Immature natural killer cell (primary cell): ENCODE measurements at regions not wholly inside any gene's neighbourhood (a gene's known extent, or its start where the extent isn't known, plus 50 kb on each side); places are given as distances from the start of the nearest gene placed in this dataset.

Source experiments
- DNase-seq, 3 donors: peaks; one replicate each; pipeline ENCODE4 v3.0.0; 2022; ENCODE audit warnings: mixed read lengths in 1 of 3
- H3K27ac Mint-ChIP-seq, 6 donors: one replicate each; pipeline ENCODE4 v1.8.0; 2020; ENCODE audit warnings: mixed read lengths in 6 of 6, mild to moderate bottlenecking in 5 of 6, inconsistent platforms in 4 of 6, moderate library complexity in 3 of 6
- H3K27me3 Mint-ChIP-seq, 3 donors: one replicate each; pipeline ENCODE4 v1.8.0; 2020 to 2021; ENCODE audit warnings: low read depth in 3 of 3, mild to moderate bottlenecking in 3 of 3, mixed read lengths in 3 of 3, moderate library complexity in 3 of 3, inconsistent platforms in 1 of 3
- H3K36me3 Mint-ChIP-seq, 3 donors: one replicate each; pipeline ENCODE4 v1.8.0; 2020; ENCODE audit warnings: mixed read lengths in 3 of 3, inconsistent platforms in 2 of 3, mild to moderate bottlenecking in 2 of 3
- H3K4me1 Mint-ChIP-seq, 2 donors: one replicate each; pipeline ENCODE4 v1.8.0; 2020; ENCODE audit warnings: inconsistent platforms in 2 of 2, mild to moderate bottlenecking in 2 of 2, mixed read lengths in 2 of 2, moderate library complexity in 1 of 2
- H3K4me3 Mint-ChIP-seq, 5 donors: one replicate each; pipeline ENCODE4 v1.8.0; 2020; ENCODE audit warnings: mild to moderate bottlenecking in 5 of 5, mixed read lengths in 5 of 5, inconsistent platforms in 3 of 5, moderate library complexity in 3 of 5
- H3K9me3 Mint-ChIP-seq, 6 donors: one replicate each; pipeline ENCODE4 v1.8.0; 2020; ENCODE audit warnings: mild to moderate bottlenecking in 6 of 6, mixed read lengths in 6 of 6, inconsistent platforms in 4 of 6, moderate library complexity in 3 of 6

GRCh38 chr17:77853191-77853977 lies 105.1 kb upstream of the TNRC6C start:
- H3K4me1 Mint-ChIP-seq, result peaks cover 19 to 31% of the 10 kb centered on the region in 2 donors
- H3K27me3 Mint-ChIP-seq, result peaks cover 0 to 2% (median under 1%) of the 10 kb centered on the region in 3 donors
- no peak overlapping the region for H3K4me3 Mint-ChIP-seq
- no peak overlapping the region for H3K27ac Mint-ChIP-seq
- no peak for DNase-seq
- no peaks in the 10 kb centered on the region for H3K36me3 Mint-ChIP-seq
- H3K9me3 Mint-ChIP-seq, result no peaks in the 10 kb centered on the region

GRCh38 chr17:77854083-77854758 lies 104.3 kb upstream of the TNRC6C start:
- DNase-seq, result no peak
- Mint-ChIP-seq H3K4me1 (peaks cover 19 to 31% of the 10 kb centered on the region in 2 donors), H3K36me3 (no peaks in the 10 kb centered on the region), H3K27me3 (peaks cover 2 to 3% (median 3%) of the 10 kb centered on the region in 3 donors), H3K27ac (peak overlapping the region in 1 of 6 donors; percentile 43), H3K9me3 (no peaks in the 10 kb centered on the region), H3K4me3 (no peak overlapping the region)

- Mint-ChIP-seq H3K36me3 (no peaks in the 10 kb centered on the region), H3K9me3 (no peaks in the 10 kb centered on the region), H3K27me3 (peaks cover 2 to 3% (median 3%) of the 10 kb centered on the region in 3 donors), H3K4me3 (no peak overlapping the region), H3K4me1 (peaks cover 19 to 31% of the 10 kb centered on the region in 2 donors), H3K27ac (peak overlapping the region in 3 of 6 donors; percentile 7 to 75 (median 58))
- no peak for DNase-seq
Observed at GRCh38 chr17:77854759-77855745, 103.5 kb upstream of the TNRC6C start.

- peaks cover 2 to 6% (median 3%) of the 10 kb centered on the region in 3 donors for H3K27me3 Mint-ChIP-seq
- no peak overlapping the region for H3K4me3 Mint-ChIP-seq
- H3K9me3 Mint-ChIP-seq, result no peaks in the 10 kb centered on the region
- peaks cover 23 to 43% of the 10 kb centered on the region in 2 donors for H3K4me1 Mint-ChIP-seq
- H3K36me3 Mint-ChIP-seq, result peaks cover 0 to 4% (median 0%) of the 10 kb centered on the region in 3 donors
- peak in 1 of 3 donors; percentile 30 for DNase-seq
- H3K27ac Mint-ChIP-seq, result peak overlapping the region in 1 of 6 donors; percentile 56
Observed at GRCh38 chr17:77856551-77857305, 101.8 kb upstream of the TNRC6C start.

DNA sequence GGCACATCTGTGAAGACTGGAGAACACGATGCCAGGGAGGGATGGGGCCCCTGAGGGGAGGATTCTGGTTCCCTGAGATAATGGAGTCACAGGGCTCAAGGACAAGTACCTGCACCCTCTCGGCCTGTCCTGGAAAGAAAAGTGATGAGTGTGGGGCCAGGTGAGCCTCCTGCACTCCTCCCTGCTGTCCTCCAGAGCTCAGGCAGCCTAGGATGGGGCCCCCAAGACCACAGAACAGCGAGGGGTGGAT lies 101.3 kb upstream of the TNRC6C start:
- peaks cover 2 to 6% (median 3%) of the 10 kb centered on the region in 3 donors for H3K27me3 Mint-ChIP-seq
- no peaks in the 10 kb centered on the region for H3K9me3 Mint-ChIP-seq
- DNase-seq, result no peak
- peak overlapping the region in 1 of 6 donors; percentile 30 for H3K27ac Mint-ChIP-seq
- H3K4me1 Mint-ChIP-seq, result peaks cover 26 to 48% of the 10 kb centered on the region in 2 donors
- peaks cover 0 to 4% (median 0%) of the 10 kb centered on the region in 3 donors for H3K36me3 Mint-ChIP-seq
- H3K4me3 Mint-ChIP-seq, result no peak overlapping the region

DNA sequence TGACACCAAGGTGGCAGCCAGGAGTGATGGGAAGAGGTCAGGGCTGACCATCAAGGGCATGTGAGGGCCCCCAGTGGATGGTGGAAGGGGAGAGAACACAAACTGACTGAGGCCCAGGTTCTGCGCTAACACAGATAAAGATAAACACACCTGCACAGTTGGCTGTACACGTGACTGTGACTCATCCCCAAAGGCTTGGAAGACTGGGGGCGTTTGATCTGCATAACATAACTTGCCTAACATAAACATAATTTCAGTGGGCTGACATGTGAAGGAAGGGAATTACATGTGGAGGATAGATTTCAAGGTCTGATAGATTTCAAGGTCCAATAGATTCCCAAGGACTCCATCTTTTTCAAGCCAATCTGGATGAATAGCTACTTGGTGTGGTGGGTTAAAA lies 100.9 kb upstream of the TNRC6C start:
- Mint-ChIP-seq H3K27ac (peak overlapping the region in 2 of 6 donors; percentile 21 to 64), H3K27me3 (peaks cover 2 to 7% (median 3%) of the 10 kb centered on the region in 3 donors), H3K4me1 (peaks cover 30 to 52% of the 10 kb centered on the region in 2 donors), H3K9me3 (no peaks in the 10 kb centered on the region), H3K4me3 (no peak overlapping the region), H3K36me3 (peaks cover 0 to 4% (median 0%) of the 10 kb centered on the region in 3 donors)
- no peak for DNase-seq

- H3K4me1 Mint-ChIP-seq, result peaks cover 38 to 61% of the 10 kb centered on the region in 2 donors
- peak overlapping the region in 2 of 6 donors; percentile 18 to 54 for H3K27ac Mint-ChIP-seq
- H3K36me3 Mint-ChIP-seq, result peaks cover 0 to 4% (median 0%) of the 10 kb centered on the region in 3 donors
- H3K9me3 Mint-ChIP-seq, result no peaks in the 10 kb centered on the region
- DNase-seq, result no peak
- peaks cover 2 to 9% (median 3%) of the 10 kb centered on the region in 3 donors for H3K27me3 Mint-ChIP-seq
- H3K4me3 Mint-ChIP-seq, result peak overlapping the region in 1 of 5 donors; percentile 47
Observed at GRCh38 chr17:77858291-77859034, 100.0 kb upstream of the TNRC6C start.

GRCh38 chr17:77859035-77859810 lies 99.3 kb upstream of the TNRC6C start:
- no peak for DNase-seq
- Mint-ChIP-seq H3K27ac (peak overlapping the region in 2 of 6 donors; percentile 54 to 64), H3K27me3 (peaks cover 2 to 9% (median 3%) of the 10 kb centered on the region in 3 donors), H3K9me3 (no peaks in the 10 kb centered on the region), H3K4me1 (peaks cover 46 to 68% of the 10 kb centered on the region in 2 donors), H3K4me3 (no peak overlapping the region), H3K36me3 (peaks cover 0 to 4% (median 0%) of the 10 kb centered on the region in 3 donors)

- Mint-ChIP-seq H3K4me3 (peak overlapping the region in 2 of 5 donors; percentile 4 to 39), H3K27ac (peak overlapping the region in 5 of 6 donors; percentile 3 to 81 (median 42)), H3K36me3 (peaks cover 0 to 4% (median 0%) of the 10 kb centered on the region in 3 donors), H3K9me3 (no peaks in the 10 kb centered on the region), H3K4me1 (peaks cover 55 to 71% of the 10 kb centered on the region in 2 donors), H3K27me3 (peaks cover 0 to 9% (median 3%) of the 10 kb centered on the region in 3 donors)
- DNase-seq, result no peak
Observed at GRCh38 chr17:77861133-77861695, 97.3 kb upstream of the TNRC6C start.

DNA sequence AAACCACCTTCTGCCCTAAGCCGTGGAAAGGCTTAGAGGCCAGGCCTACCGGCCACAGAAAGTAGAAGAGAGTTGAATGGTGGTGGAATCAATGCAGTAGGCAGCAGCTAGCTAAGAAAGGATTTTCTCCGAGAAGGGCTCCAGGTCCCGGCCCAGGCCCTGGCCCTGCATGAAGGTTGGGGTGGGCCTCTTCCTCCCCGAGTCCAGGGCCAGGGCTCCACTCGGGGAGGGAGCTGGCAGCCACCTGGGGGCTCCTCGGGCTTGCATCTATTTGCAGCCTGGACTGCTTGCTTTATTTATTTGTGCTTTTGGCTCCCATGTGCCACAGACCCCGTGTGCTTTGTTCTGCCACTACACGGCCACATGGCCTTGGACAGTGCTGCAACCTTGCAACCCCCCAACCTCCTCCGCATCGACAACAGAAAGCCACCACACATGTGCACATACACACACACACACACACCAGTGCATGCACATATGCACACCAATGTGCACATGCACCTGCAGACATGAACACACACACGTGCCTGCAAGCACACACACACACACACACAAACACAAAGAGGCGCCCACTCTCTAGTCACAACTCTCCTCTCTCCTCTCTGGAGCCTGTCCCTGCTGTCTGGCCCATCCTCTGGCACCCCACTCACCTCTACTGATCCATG lies 96.4 kb upstream of the TNRC6C start:
- Mint-ChIP-seq H3K9me3 (no peaks in the 10 kb centered on the region), H3K27me3 (peaks cover 0 to 9% (median 3%) of the 10 kb centered on the region in 3 donors), H3K4me1 (peaks cover 54 to 72% of the 10 kb centered on the region in 2 donors), H3K36me3 (peaks cover 0 to 4% (median 0%) of the 10 kb centered on the region in 3 donors), H3K4me3 (no peak overlapping the region), H3K27ac (peak overlapping the region in 5 of 6 donors; percentile 48 to 96 (median 72))
- no peak for DNase-seq
